PFSK-1 (cell line): ENCODE measurements at regions not wholly inside any gene's neighbourhood (a gene's known extent, or its start where the extent isn't known, plus 50 kb on each side); places are given as distances from the start of the nearest gene placed in this dataset.

ENCODE experiments used
- FOXP2 ChIP-seq: optimal IDR thresholded peaks from 2 replicates; pipeline ENCODE3; 2011; ENCODE audit warnings: borderline replicate concordance, control low read depth, inconsistent platforms; ENCODE audit not compliant: insufficient read depth; ENCODE audit errors: extremely low read length, extremely low read depth
- POLR2AphosphoS5 ChIP-seq: IDR thresholded peaks from 2 replicates; pipeline ENCODE4 v1.6.1; 2012; ENCODE audit warnings: low read depth, mild to moderate bottlenecking, control low read depth, low read length, moderate library complexity
- REST ChIP-seq, 2 experiments: IDR thresholded peaks; 2 replicates each; pipeline versions ENCODE4 v1.6.1 to v1.8.0; 2011 to 2012; ENCODE audit warnings: low read depth in 2 of 2, low read length in 2 of 2, control low read depth in 1 of 2, inconsistent platforms in 1 of 2, mild to moderate bottlenecking in 1 of 2, moderate library complexity in 1 of 2; ENCODE audit not compliant: insufficient read depth in 1 of 2
- TAF1 ChIP-seq: IDR thresholded peaks from 2 replicates; pipeline ENCODE4 v1.6.1; 2012; ENCODE audit warnings: low read length, control low read depth, borderline replicate concordance; ENCODE audit not compliant: insufficient read depth

- TF ChIP-seq POLR2AphosphoS5 (no peak), TAF1 (no peak), REST (IDR thresholded peaks at IDR 0.05; ENCODE audit: insufficient read depth in 1 of 2, low read depth in 2 of 2, low read length in 2 of 2) (no peak), FOXP2 (no peak)
Observed at GRCh38 chr10:108568824-108569223, 1354.5 kb downstream of the XPNPEP1 start.
